ENCODE measurements at regions not wholly inside any gene's neighbourhood (a gene's known extent, or its start where the extent isn't known, plus 50 kb on each side); places are given as distances from the start of the nearest gene placed in this dataset.
A peak's percentile ranks its signal among the peaks of the same experiment; 100 is the strongest.

DNA sequence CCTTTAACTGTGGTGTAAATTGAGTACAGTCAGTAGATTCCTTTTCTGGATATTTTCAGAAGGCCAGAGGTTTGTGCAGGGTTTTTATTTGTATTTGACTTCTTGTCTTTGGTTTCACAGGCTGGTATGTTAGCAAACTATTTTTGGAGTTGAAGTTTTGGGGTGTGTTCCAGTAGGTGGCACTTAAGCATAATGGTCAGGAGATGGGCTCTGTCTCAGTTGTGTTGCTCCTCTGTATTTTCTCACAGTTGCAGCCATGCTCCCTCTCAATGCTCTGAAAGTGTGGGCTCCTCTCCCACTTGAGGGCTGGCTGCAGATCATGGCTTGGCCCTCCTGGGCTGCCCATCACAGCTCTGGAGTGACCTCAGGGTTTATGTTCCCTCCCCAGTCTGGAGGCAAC lies 267.0 kb upstream of the PCSK5 start:
- DNase-seq: no peak

DNA sequence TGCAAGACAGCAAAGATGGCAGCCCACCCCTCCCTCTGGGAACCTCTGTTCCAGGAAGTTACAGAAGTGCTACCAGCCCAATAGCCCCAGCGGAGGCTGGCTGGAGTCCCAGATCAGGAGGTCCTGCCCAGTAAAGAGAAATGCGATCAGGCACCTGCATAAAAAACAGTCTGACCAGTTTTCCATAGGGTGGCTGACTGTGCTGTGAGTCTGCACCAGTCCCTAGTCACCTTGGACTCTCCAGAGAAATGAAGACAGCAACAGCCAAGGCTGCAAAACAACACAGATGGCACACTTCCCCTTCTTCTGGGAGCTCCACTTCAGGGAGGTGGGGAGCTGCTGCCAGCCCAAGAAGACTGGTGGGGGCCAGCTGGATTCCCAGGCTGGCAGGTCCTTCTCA lies 265.5 kb upstream of the PCSK5 start:
- no peak for DNase-seq

DNA sequence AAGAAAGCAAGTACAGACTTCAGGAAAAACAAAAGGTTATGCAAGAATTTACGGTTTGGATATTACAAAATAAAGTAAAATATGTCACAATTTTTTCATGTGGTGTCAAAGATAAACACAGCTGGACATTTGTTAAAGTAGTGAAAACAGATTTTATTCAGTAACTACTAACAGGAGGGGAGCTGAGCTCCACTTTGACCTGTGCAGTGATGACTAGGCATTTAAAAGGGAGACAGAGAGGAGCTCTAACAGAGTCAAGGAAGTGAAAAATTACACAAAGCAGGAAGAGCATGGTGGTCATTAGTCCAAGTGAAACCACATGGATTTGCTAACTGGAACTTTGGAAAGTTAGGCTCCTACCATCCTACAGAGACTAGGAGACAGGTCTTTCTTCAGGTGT lies 263.6 kb upstream of the PCSK5 start:
- no peak for DNase-seq

DNA sequence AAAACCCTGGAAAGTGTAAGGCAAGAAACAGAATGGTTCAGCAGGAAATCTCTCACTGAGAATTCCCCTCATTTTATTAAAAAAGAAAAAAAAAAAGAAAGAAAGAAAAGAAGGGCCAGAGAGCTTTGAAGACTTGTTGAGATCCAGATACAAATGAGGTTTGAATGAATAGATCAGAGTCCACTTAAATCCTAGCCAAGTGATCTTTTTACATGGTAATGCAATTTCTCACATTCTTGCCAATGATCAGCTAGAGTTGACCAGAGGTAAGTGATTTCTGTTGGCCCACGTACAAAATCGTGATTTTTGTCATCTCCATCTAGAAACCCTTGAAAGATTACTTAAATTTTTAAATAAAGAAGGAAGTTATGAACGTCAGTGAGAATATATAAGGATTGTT lies 261.5 kb upstream of the PCSK5 start:
- DNase-seq: no peak

- no peak for DNase-seq
Observed at GRCh38 chr9:75633451-75634057, 256.9 kb upstream of the PCSK5 start.

DNA sequence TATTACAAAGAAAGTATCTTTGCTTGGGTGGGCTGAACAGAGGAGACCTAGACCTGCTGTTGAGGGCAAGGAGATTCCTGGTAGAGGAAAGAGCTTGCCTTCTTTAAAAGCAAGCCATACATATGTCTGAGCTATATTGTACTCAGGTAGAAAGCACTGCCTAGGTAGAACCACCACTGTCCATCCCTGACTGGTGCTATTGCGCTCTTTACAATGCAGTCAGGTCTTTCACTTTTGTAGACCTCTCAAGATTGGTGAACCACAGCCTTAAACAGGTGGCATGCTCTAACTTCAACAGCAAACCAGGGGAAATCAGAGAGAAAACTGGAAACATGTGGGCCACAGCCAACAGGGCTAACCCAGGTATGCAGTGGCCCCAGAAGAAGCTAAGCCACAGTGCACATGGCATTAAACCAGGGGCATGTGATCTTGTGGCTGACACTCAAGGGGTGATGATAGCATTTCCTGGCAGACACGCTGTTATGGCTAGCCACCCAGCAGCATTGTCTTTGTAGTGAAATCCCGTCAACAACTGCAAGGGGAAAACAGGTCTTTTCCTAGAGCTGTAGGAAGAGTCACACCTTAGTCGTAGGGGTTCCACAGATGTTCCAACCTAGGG lies 253.9 kb upstream of the PCSK5 start:
- no peak for DNase-seq

DNA sequence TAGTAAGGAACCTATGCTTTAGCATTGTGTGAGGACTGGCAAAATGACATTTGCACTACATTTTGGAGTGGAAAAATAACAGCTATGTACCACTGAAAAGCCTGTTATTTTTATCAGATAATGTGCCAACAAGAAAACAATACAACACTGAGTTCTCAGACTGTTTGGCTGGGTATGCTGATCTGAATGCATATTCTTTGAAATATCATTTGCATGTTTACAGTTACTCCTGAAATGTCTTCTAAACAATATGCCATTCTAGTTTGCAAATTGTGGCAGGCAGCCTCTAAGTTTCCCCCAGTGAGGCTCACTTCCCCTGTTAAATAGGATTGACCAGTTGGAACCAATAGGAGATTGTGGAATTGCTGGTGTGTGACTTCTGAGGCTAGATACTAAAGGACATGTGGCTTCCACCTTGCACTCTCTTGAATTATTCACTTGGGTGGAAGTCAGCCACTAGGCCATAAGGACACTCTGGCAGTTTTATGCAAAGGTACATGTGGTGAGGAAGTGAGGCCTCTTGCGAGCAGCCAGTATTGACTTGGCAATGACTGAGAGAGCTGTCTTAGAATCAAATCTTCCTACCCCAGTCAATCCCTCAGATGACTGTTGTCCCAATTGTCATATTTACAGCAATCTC lies 250.4 kb upstream of the PCSK5 start:
- no peak for DNase-seq

DNA sequence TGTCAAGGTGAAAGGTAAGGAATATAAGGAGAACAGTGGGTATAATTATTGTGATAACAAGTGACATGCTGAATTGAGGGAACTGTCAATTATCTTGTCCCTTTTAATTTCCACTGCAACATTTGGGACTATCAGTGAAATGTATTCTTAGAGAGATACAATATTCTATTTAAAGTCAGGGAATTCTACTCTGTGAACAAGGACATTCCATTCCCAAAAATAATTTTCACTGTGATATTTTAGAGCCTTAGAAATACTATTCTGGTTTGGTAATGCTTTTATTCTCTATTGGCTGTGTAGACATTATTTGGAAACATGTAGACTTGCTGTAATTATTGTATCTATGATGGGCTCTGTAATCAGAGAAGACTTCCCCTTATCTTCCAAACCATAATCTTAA lies 248.0 kb upstream of the PCSK5 start:
- no peak for DNase-seq

GRCh38 chr9:75644649-75645048 lies 245.8 kb upstream of the PCSK5 start:
- DNase-seq: no peak

- DNase-seq: no peak
Observed at GRCh38 chr9:75648034-75648433, 242.4 kb upstream of the PCSK5 start.

DNA sequence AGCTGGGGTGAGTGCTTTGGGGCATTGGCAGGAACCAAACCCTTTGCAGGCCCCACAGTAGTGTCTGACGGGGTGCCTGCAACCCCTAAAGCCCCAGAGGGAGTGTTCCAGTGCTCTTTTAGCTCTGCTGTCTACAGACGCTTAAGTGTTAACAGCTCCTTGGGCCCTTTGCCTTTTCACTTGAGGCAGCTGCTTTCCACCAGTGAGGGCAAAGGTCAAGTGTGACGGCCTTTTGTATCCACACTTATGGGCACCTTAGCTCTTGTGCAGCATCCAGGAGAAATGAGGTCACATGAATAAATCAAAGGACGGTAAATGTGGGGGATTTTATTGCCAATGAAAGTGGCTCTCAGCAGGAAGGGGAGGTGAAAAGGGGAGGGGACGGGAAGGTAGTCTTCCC lies 241.4 kb upstream of the PCSK5 start:
- no peak for DNase-seq

DNA sequence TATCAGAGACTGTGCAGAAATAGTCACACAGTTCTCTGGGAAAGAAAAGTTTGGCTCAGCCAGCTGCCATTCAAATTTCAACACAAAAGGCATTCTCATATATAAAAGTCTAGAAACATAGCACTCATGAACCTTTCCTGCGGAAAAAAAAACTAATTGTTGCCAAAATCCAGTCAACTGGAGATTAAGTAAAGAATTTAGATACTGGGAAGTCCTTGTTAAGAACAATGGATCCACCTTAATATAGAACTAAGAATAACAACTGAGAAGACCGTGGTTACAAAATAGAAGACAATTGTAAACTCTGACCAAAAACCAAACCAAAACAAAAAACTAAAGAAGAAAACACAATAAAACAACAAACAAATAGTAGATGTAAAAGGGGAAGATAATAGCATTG lies 238.8 kb upstream of the PCSK5 start:
- no peak for DNase-seq

DNA sequence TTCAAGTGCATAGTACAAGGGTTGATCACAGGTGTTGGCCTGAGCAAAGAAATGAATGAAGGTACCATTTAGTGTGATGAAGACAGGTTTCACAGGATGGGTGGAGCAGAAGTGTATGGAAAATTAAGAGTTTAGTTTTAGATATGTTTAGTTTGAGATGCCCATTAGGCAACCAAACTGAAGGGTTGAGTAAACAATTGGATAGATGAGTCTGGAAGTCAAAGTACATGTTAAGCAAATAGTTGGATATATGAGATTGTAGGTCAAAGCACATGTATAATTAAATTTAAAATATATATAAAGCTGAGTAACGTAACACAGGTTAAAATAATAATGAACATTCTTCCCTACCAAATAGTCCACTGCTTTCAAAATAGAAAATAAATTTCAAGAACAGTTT lies 237.1 kb upstream of the PCSK5 start:
- no peak for DNase-seq

- no peak for DNase-seq
Observed at GRCh38 chr9:75653750-75654149, 236.7 kb upstream of the PCSK5 start.

- DNase-seq: no peak
Observed at GRCh38 chr9:75657015-75657414, 233.5 kb upstream of the PCSK5 start.

- DNase-seq: peak; percentile 4
Observed at GRCh38 chr9:75658301-75658905, 232.1 kb upstream of the PCSK5 start.

DNA sequence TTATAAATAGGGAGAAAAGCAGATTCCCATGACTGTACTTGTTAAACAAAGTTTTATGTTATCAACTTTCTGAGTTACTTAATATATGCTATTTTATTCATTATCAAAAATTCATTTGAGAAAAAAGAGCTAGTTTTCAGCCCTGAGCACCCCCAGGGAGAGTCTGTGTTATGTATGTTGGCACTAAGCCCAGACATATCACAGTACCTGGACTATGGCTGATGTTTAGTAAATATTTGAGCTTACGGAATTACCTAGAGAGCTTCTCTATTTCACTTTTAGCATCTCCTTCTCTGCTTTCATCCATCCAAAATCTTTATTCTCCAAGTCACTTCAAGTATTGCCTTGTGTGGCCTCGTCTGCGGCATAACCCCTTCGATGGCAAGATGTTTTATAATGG lies 225.9 kb upstream of the PCSK5 start:
- DNase-seq: no peak

DNA sequence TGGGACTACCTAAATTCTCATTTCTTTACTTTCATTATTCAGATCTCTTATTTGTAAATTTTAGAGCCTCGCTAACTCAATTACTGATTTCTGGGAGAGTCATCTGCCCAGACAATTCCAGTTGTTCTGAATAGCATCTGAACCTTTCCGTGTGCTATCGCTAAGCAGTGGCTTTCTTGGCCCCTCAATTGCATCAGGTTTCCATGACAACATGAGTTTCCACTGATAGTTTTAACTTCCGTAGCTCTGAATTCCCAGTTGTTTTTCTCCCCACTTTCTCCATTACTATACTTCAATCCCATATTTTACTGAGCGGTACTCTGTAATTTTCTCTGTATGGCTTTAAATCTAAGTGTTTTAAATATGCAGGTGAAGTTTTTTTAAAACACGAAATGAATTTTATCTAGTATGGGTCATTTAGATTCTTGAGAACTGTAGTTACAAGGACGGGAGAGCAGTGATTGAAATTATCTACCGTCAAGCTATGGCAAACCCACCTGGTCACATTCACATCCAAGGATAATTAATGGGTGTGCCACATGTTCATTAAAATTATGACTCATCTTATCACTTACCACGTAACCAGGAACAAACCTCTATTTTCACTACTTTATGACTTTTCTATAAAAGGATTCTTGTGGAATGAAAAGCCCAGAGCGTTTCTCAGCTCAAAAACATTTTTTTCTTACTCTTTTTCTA lies 223.5 kb upstream of the PCSK5 start:
- no peak for DNase-seq

DNA sequence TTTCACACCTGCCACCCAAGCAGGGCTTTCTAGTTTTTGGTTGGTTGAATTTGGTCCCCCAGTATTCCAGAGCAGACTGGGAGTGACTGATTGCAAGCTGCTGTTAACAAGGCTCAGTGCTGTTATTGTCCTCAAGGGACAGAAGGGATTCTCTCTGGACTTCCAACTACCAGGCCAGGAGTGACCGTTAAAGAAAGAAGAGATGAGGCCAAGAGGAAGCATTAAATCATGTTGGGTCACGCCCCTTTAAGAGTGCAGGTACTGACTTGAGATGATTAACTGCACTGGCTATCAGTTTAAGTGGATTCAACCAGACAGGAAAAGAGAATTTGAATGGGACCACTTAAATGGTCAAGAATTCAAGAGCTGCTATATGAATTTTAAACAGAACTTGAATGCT lies 220.8 kb upstream of the PCSK5 start:
- DNase-seq: no peak

DNA sequence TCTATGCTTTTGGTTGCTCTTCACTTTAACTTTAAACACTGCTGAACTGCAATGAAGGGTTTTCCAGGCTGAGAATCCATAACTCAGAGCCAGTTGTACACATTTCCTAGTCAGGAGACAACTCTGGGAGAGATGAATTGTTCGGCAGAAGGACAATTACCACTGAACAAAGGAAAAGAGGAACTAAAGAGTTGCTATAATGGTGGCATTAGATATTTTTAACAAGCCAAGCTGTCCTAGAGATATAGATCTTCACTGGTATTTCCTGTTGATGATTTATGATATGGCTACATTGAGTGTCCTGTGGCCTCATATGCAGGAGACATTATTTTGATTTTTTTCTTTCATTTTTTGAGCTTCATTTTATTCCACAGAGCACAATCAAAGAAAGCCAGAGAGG lies 219.1 kb upstream of the PCSK5 start:
- no peak for DNase-seq

GRCh38 chr9:75672478-75672877 lies 218.0 kb upstream of the PCSK5 start:
- DNase-seq: no peak

DNA sequence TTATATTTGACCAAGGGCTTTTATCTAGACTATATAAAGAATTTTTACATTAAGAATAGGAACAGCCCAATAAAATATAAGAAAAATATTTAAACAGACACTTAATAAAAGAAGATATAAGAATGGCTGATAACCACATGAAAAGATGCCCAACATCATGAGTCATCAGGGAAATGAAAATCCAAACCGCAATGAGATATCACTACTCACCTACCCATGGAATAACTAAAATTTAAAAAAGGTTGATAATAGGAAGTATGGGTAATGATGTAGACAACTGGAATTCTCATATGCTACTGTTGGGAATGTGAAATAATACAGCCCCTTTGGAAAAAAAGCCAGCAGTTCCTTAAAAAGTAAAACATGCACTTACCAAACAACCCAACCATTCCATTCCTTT lies 206.9 kb upstream of the PCSK5 start:
- DNase-seq: peak; percentile 5

- DNase-seq: no peak
Observed at GRCh38 chr9:75685062-75685461, 205.4 kb upstream of the PCSK5 start.

Data from fibroblast of skin of abdomen (primary cell).